DND-41 (cell line): ENCODE measurements at regions not wholly inside any gene's neighbourhood (a gene's known extent, or its start where the extent isn't known, plus 50 kb on each side); places are given as distances from the start of the nearest gene placed in this dataset.

ENCODE experiments used
- EZH2 ChIP-seq: IDR thresholded peaks from 3 replicates; pipeline ENCODE4 v1.6.1; 2012; ENCODE audit warnings: borderline replicate concordance, low read depth, mild to moderate bottlenecking, moderate library complexity, low read length, inconsistent platforms; ENCODE audit not compliant: severe bottlenecking
- TF ChIP-seq, protein P1 (sequence below): IDR thresholded peaks from 2 replicates; pipeline ENCODE4 v1.5.1; 2012; ENCODE audit warnings: borderline replicate concordance, low read length, moderate library complexity, mild to moderate bottlenecking; ENCODE audit not compliant: poor library complexity, severe bottlenecking; ENCODE audit errors: extremely low read depth

DNA sequence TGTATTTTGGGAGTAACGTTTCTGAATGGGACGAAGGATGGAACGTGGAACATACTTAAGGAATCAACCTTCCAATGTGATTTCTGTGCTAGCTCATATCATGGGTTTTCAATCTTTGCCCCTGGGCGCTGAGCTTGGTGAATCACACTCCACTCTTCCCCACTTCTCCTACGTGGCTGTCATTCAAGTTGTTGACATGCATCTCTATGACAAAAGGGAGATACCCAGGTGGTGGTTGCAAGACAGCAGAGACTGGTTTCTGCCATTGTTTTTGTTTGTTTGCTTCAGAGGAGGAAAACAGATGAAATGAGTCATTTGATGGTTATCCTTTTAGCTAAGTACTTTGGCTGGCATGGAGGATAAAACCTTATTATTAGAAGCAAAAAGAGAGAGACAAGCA is 573.9 kb downstream of the GATA3 start:
- TF ChIP-seq, protein P1, sequence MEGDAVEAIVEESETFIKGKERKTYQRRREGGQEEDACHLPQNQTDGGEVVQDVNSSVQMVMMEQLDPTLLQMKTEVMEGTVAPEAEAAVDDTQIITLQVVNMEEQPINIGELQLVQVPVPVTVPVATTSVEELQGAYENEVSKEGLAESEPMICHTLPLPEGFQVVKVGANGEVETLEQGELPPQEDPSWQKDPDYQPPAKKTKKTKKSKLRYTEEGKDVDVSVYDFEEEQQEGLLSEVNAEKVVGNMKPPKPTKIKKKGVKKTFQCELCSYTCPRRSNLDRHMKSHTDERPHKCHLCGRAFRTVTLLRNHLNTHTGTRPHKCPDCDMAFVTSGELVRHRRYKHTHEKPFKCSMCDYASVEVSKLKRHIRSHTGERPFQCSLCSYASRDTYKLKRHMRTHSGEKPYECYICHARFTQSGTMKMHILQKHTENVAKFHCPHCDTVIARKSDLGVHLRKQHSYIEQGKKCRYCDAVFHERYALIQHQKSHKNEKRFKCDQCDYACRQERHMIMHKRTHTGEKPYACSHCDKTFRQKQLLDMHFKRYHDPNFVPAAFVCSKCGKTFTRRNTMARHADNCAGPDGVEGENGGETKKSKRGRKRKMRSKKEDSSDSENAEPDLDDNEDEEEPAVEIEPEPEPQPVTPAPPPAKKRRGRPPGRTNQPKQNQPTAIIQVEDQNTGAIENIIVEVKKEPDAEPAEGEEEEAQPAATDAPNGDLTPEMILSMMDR, result no peak
- TF ChIP-seq EZH2, result no peak
